Progenitor cell of endocrine pancreas (in vitro differentiated cells): ENCODE measurements at regions not wholly inside any gene's neighbourhood (a gene's known extent, or its start where the extent isn't known, plus 50 kb on each side); places are given as distances from the start of the nearest gene placed in this dataset.

ENCODE experiments used
- DNase-seq: peaks from one replicate; pipeline ENCODE4 v3.0.0; 2021; ENCODE audit warnings: low spot score; ENCODE audit not compliant: unreplicated experiment
- H3K27ac Mint-ChIP-seq: 2 replicates; pipeline ENCODE4 v1.8.0; 2021; ENCODE audit warnings: mild to moderate bottlenecking, moderate library complexity, mixed read lengths
- H3K27me3 Mint-ChIP-seq: 2 replicates; pipeline ENCODE4 v1.8.0; 2021; ENCODE audit warnings: mixed read lengths
- H3K36me3 Mint-ChIP-seq: 2 replicates; pipeline ENCODE4 v1.8.0; 2022; ENCODE audit warnings: mixed read lengths; ENCODE audit not compliant: insufficient read depth
- H3K4me1 Mint-ChIP-seq: 2 replicates; pipeline ENCODE4 v1.8.0; 2021; ENCODE audit warnings: low read depth, mixed read lengths
- H3K4me3 Mint-ChIP-seq: 2 replicates; pipeline ENCODE4 v1.8.0; 2021; ENCODE audit warnings: low read depth, mild to moderate bottlenecking, moderate library complexity, mixed read lengths
- H3K9me3 Mint-ChIP-seq: 2 replicates; pipeline ENCODE4 v1.8.0; 2021; ENCODE audit warnings: low read depth, mixed read lengths
- CTCF ChIP-seq: fragments of 200-600 bp; sonication (generic); IDR thresholded peaks from one replicate; pipeline ENCODE4 v1.5.0; 2021; ENCODE audit warnings: antibody characterized with exemption, mild to moderate bottlenecking; ENCODE audit not compliant: unreplicated experiment

DNA sequence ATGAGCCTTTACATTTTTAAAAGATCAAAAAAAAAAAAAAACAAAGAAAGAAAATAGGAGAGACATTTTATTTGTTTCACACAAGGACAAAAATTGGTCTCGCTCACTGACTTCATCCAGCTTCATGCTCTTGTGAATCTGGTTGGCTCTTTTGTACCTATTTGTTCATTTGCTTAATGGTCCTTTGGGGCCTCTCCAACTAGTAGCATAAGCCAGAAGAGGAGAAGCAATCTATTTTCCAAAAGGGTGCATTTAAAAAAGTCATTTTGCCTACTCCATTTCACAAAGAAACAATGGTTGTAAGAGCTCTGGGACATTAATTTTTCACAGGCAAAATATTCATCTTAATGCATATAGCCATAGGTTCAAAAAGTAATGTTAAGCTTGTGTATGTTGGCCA is 168.3 kb upstream of the ADAMTS9 start:
- TF ChIP-seq CTCF = no peak
- H3K27me3 Mint-ChIP-seq = no peaks in the 10 kb centered on the region
- H3K27ac Mint-ChIP-seq = no peak overlapping the region
- H3K4me3 Mint-ChIP-seq = no peak overlapping the region
- H3K9me3 Mint-ChIP-seq = no peaks in the 10 kb centered on the region
- no peaks in the 10 kb centered on the region for H3K36me3 Mint-ChIP-seq
- H3K4me1 Mint-ChIP-seq = peaks cover 4% of the 10 kb centered on the region
- no peak for DNase-seq

- H3K4me3 Mint-ChIP-seq = no peak overlapping the region
- no peaks in the 10 kb centered on the region for H3K27me3 Mint-ChIP-seq
- no peak for TF ChIP-seq CTCF
- H3K4me1 Mint-ChIP-seq = peaks cover 4% of the 10 kb centered on the region
- H3K27ac Mint-ChIP-seq = no peak overlapping the region
- no peaks in the 10 kb centered on the region for H3K9me3 Mint-ChIP-seq
- DNase-seq = no peak
- no peaks in the 10 kb centered on the region for H3K36me3 Mint-ChIP-seq
Observed at GRCh38 chr3:64853456-64853855, 165.7 kb upstream of the ADAMTS9 start.

DNA sequence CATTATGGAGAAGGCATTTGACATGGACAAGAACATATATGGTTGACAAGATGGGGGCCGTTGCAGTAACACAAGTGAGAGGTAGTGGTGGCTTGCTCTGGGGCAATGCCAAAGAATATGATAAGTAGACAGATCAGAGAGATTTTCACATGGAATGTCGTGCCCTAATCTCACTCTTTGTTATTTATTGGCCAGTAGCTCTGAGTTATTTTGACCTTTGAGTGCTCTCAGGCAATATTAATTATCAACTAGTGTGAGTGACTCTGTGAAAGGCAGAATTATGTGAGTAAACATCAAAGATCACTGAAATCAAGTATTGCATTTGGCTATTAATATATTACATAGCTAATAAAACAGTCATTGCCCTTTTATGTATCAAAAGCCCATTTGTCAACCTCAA is 164.9 kb upstream of the ADAMTS9 start:
- Mint-ChIP-seq H3K4me1 (peaks cover 6% of the 10 kb centered on the region), H3K9me3 (no peaks in the 10 kb centered on the region), H3K27ac (no peak overlapping the region), H3K27me3 (no peaks in the 10 kb centered on the region), H3K4me3 (no peak overlapping the region), H3K36me3 (no peaks in the 10 kb centered on the region)
- TF ChIP-seq CTCF = no peak
- no peak for DNase-seq

DNA sequence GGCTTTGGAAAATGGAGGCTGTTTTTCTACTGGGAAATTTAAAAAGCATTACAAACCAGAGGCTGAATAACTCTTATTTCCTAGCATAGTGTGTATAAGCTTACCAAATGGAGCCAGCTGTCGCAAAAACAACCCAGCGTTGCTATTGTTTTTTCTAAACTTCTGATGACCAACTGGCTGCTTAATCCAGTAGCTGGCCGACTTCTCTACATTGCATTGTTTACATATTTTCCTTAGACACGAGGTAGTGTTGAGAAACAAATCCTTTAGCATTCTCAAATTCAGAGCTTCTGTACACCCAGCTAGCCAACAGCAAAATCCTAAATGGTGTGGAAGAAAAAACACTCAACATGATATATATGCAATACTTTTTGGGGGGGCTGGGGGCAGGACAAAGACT is 161.0 kb upstream of the ADAMTS9 start:
- Mint-ChIP-seq H3K4me1 (peaks cover 15% of the 10 kb centered on the region), H3K4me3 (no peak overlapping the region), H3K27me3 (no peaks in the 10 kb centered on the region), H3K27ac (no peak overlapping the region), H3K9me3 (no peaks in the 10 kb centered on the region), H3K36me3 (no peaks in the 10 kb centered on the region)
- TF ChIP-seq CTCF = no peak
- no peak for DNase-seq

DNA sequence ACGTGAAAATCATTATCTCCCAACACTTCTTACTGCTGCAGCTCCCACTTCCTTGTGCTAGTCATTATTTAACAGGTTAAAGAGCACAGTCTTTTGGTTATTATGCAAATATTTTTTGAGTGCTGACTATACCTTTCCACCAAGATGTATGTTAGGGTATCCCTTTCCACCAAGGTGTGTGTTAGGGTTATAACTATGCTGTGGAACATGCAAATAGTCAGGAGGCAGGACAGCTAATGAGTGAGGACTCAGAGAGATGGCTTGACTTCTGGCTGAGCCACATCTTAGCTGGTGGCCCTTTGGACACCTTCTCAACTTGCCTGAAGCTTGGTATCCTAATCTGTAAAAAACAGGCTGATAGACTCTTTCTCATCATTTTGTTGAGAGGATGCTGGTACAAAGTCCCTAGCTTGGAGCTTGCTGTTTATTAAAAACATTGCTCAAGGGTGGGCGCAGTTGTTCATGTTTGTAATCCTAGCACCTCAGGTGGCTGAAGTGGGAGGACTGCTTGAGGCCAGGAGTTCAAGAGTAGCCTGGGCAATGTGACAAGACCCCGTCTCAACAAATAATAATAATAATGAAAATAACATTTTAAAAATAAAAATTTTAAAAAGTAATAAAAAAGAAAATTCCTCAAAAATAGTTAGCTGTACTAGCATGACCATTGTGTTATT is 160.5 kb upstream of the ADAMTS9 start:
- H3K4me1 Mint-ChIP-seq = peaks cover 15% of the 10 kb centered on the region
- no peaks in the 10 kb centered on the region for H3K9me3 Mint-ChIP-seq
- no peak for DNase-seq
- H3K27ac Mint-ChIP-seq = no peak overlapping the region
- no peak for TF ChIP-seq CTCF
- H3K4me3 Mint-ChIP-seq = no peak overlapping the region
- no peaks in the 10 kb centered on the region for H3K36me3 Mint-ChIP-seq
- H3K27me3 Mint-ChIP-seq = no peaks in the 10 kb centered on the region
